GM19467 (cell line): ENCODE measurements at regions not wholly inside any gene's neighbourhood (a gene's known extent, or its start where the extent isn't known, plus 50 kb on each side); places are given as distances from the start of the nearest gene placed in this dataset.

ENCODE experiments used
- ATAC-seq: cut with Tn5 transposase; IDR thresholded peaks from one replicate; pipeline ENCODE4 v1.9.1; 2021; ENCODE audit warnings: mild to moderate bottlenecking, moderate library complexity; ENCODE audit not compliant: unreplicated experiment

GRCh38 chr9:11443631-11444030 is 830.8 kb upstream of the PTPRD start:
- no peak for ATAC-seq

- no peak for ATAC-seq
Measured at GRCh38 chr9:11457825-11458790, 845.3 kb upstream of the PTPRD start.

GRCh38 chr9:11469745-11470144 is 856.9 kb upstream of the PTPRD start:
- no peak for ATAC-seq

- no peak for ATAC-seq
Measured at GRCh38 chr9:11471321-11471720, 858.5 kb upstream of the PTPRD start.

GRCh38 chr9:11500780-11501179 is 888.0 kb upstream of the PTPRD start:
- ATAC-seq, result no peak

- ATAC-seq, result no peak
Measured at GRCh38 chr9:11506980-11507379, 894.2 kb upstream of the PTPRD start.

- ATAC-seq, result no peak
Measured at GRCh38 chr9:11537566-11537965, 924.8 kb upstream of the PTPRD start.

GRCh38 chr9:11542781-11543180 is 930.0 kb upstream of the PTPRD start:
- no peak for ATAC-seq

GRCh38 chr9:11546231-11546630 is 933.4 kb upstream of the PTPRD start:
- no peak for ATAC-seq

- ATAC-seq, result no peak
Measured at GRCh38 chr9:11549311-11549794, 936.6 kb upstream of the PTPRD start.

- ATAC-seq, result no peak
Measured at GRCh38 chr9:11551106-11551505, 938.3 kb upstream of the PTPRD start.

- ATAC-seq, result no peak
Measured at GRCh38 chr9:11558043-11558442, 945.2 kb upstream of the PTPRD start.

- ATAC-seq, result no peak
Measured at GRCh38 chr9:11559001-11559776, 946.4 kb upstream of the PTPRD start.

GRCh38 chr9:11577522-11577921 is 964.7 kb upstream of the PTPRD start:
- no peak for ATAC-seq

- no peak for ATAC-seq
Measured at GRCh38 chr9:11595756-11596155, 983.0 kb upstream of the PTPRD start.

- no peak for ATAC-seq
Measured at GRCh38 chr9:11618241-11618805, 1005.5 kb upstream of the PTPRD start.

- ATAC-seq, result no peak
Measured at GRCh38 chr9:11632691-11633090, 1019.9 kb upstream of the PTPRD start.

- ATAC-seq, result no peak
Measured at GRCh38 chr9:11646831-11647230, 1034.0 kb upstream of the PTPRD start.

- ATAC-seq, result no peak
Measured at GRCh38 chr9:11653867-11654266, 1039.3 kb upstream of the TYRP1 start.

- no peak for ATAC-seq
Measured at GRCh38 chr9:11663913-11664312, 1029.3 kb upstream of the TYRP1 start.

- ATAC-seq, result no peak
Measured at GRCh38 chr9:11676821-11677220, 1016.4 kb upstream of the TYRP1 start.
